GM23338 (cell line): ENCODE measurements at regions not wholly inside any gene's neighbourhood (a gene's known extent, or its start where the extent isn't known, plus 50 kb on each side); places are given as distances from the start of the nearest gene placed in this dataset.

Experiments used
- ATAC-seq: fragments of 200-7000 bp; cut with Tn5 transposase; 3 replicates; pipeline ENCODE4 v1.9.1; 2020
- DNase-seq: peaks from one replicate; pipeline ENCODE4 v3.0.0-alpha.2; 2015; ENCODE audit warnings: low spot score
- H2AFZ ChIP-seq: fragments of 200-600 bp; sonication (generic); 2 replicates; pipeline ENCODE4 v1.8.0; 2016; ENCODE audit warnings: antibody characterized with exemption, mild to moderate bottlenecking, moderate library complexity
- H3F3A ChIP-seq: fragments of 200-600 bp; sonication (generic); replicated peaks from 2 replicates; pipeline ENCODE4 v1.8.0; 2017; ENCODE audit warnings: antibody characterized with exemption, mixed run types, low read depth
- H3K27ac ChIP-seq: fragments of 200-600 bp; sonication (generic); 2 replicates; pipeline ENCODE4 v1.6.1; 2016; ENCODE audit warnings: low read depth
- H3K27me3 ChIP-seq: fragments of 200-600 bp; sonication (generic); 2 replicates; pipeline ENCODE4 v1.8.0; 2016; ENCODE audit warnings: mild to moderate bottlenecking, mixed run types, moderate library complexity; ENCODE audit not compliant: insufficient read depth
- H3K36me3 ChIP-seq: fragments of 200-600 bp; sonication (generic); 2 replicates; pipeline ENCODE4 v1.8.0; 2016; ENCODE audit warnings: mild to moderate bottlenecking; ENCODE audit not compliant: insufficient read depth
- H3K4me1 ChIP-seq: fragments of 200-600 bp; sonication (generic); 2 replicates; pipeline ENCODE4 v1.8.0; 2016; ENCODE audit warnings: mild to moderate bottlenecking, moderate library complexity; ENCODE audit not compliant: insufficient read depth
- H3K4me2 ChIP-seq: fragments of 200-600 bp; sonication (generic); 2 replicates; pipeline ENCODE4 v1.7.1; 2017; ENCODE audit warnings: mixed run types
- H3K4me3 ChIP-seq: fragments of 200-600 bp; sonication (generic); 2 replicates; pipeline ENCODE4 v1.6.1; 2016; ENCODE audit warnings: mixed run types
- H3K79me2 ChIP-seq: fragments of 200-600 bp; sonication (generic); replicated peaks from 2 replicates; pipeline ENCODE4 v1.8.0; 2017; ENCODE audit warnings: mild to moderate bottlenecking; ENCODE audit not compliant: insufficient read depth
- H3K9me2 ChIP-seq: fragments of 200-600 bp; sonication (generic); 2 replicates; pipeline ENCODE4 v1.8.0; 2017; ENCODE audit not compliant: insufficient read depth
- H4K20me1 ChIP-seq: fragments of 200-600 bp; sonication (generic); replicated peaks from 2 replicates; pipeline ENCODE4 v1.8.0; 2017; ENCODE audit warnings: mild to moderate bottlenecking; ENCODE audit not compliant: insufficient read depth
- H3K27ac Mint-ChIP-seq: 2 replicates; pipeline ENCODE4 v1.8.0; 2020; ENCODE audit warnings: inconsistent platforms, mild to moderate bottlenecking, moderate library complexity, mixed read lengths
- H3K27me3 Mint-ChIP-seq: 3 replicates; pipeline ENCODE4 v1.8.0; 2022; ENCODE audit warnings: low read depth, mild to moderate bottlenecking, moderate library complexity, mixed read lengths, inconsistent platforms; ENCODE audit not compliant: insufficient read depth, poor library complexity
- H3K36me3 Mint-ChIP-seq: 3 replicates; pipeline ENCODE4 v1.8.0; 2021; ENCODE audit warnings: low read depth, mild to moderate bottlenecking, inconsistent platforms, moderate library complexity, mixed read lengths
- H3K4me1 Mint-ChIP-seq: 3 replicates; pipeline ENCODE4 v1.8.0; 2020; ENCODE audit warnings: mild to moderate bottlenecking, inconsistent platforms, mixed read lengths
- H3K4me3 Mint-ChIP-seq: 3 replicates; pipeline ENCODE4 v1.8.0; 2021; ENCODE audit warnings: moderate library complexity, mild to moderate bottlenecking, inconsistent platforms, mixed read lengths
- H3K9me3 Mint-ChIP-seq: 3 replicates; pipeline ENCODE4 v1.8.0; 2020; ENCODE audit warnings: moderate library complexity, mild to moderate bottlenecking, inconsistent platforms, mixed read lengths
- EZH2 ChIP-seq: fragments of 200-600 bp; sonication (generic); IDR thresholded peaks from one replicate; pipeline ENCODE4 v1.8.0; 2017; ENCODE audit warnings: antibody characterized with exemption, mild to moderate bottlenecking, low read depth; ENCODE audit not compliant: unreplicated experiment
- TF ChIP-seq, protein P1 (sequence below): fragments of 250-450 bp; sonication (Bioruptor Pico); IDR thresholded peaks from 2 replicates; pipeline ENCODE4 v1.5.0; 2020; ENCODE audit warnings: mild to moderate bottlenecking, moderate library complexity
- TF ChIP-seq, protein P2 (sequence below): IDR thresholded peaks from 2 replicates; pipeline ENCODE4 v1.6.1; 2016; ENCODE audit warnings: antibody characterized with exemption
- TF ChIP-seq, protein P3 (sequence below), 2 experiments: fragments of 200-600 bp in 1 of 2; sonication (generic) in 1 of 2; conservative IDR thresholded peaks; 2 replicates each; pipeline versions ENCODE4 v1.5.1 to v1.6.1; 2016 to 2017; ENCODE audit warnings: antibody characterized with exemption in 2 of 2, low read depth in 2 of 2, mild to moderate bottlenecking in 2 of 2, moderate library complexity in 1 of 2

DNA sequence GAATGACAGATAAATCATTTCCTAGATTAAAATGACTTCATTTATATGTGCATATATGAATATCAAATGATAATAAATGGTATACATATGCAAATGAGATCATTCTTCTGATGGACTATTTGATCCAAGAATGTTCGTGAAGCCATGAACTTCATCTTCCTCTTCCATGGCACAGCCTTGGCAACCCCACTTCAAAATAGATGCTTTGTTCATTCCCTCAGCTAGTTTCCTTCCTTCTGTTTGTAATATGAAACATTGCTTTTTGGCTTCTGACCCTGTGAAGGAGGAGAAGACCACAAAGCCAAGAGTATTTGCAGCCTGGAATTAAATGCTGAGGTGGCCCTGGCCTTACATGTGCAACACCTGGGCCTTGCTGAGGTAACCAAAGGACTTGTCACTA lies 106.8 kb upstream of the LIFR start (continued):
- TF ChIP-seq, protein P1, sequence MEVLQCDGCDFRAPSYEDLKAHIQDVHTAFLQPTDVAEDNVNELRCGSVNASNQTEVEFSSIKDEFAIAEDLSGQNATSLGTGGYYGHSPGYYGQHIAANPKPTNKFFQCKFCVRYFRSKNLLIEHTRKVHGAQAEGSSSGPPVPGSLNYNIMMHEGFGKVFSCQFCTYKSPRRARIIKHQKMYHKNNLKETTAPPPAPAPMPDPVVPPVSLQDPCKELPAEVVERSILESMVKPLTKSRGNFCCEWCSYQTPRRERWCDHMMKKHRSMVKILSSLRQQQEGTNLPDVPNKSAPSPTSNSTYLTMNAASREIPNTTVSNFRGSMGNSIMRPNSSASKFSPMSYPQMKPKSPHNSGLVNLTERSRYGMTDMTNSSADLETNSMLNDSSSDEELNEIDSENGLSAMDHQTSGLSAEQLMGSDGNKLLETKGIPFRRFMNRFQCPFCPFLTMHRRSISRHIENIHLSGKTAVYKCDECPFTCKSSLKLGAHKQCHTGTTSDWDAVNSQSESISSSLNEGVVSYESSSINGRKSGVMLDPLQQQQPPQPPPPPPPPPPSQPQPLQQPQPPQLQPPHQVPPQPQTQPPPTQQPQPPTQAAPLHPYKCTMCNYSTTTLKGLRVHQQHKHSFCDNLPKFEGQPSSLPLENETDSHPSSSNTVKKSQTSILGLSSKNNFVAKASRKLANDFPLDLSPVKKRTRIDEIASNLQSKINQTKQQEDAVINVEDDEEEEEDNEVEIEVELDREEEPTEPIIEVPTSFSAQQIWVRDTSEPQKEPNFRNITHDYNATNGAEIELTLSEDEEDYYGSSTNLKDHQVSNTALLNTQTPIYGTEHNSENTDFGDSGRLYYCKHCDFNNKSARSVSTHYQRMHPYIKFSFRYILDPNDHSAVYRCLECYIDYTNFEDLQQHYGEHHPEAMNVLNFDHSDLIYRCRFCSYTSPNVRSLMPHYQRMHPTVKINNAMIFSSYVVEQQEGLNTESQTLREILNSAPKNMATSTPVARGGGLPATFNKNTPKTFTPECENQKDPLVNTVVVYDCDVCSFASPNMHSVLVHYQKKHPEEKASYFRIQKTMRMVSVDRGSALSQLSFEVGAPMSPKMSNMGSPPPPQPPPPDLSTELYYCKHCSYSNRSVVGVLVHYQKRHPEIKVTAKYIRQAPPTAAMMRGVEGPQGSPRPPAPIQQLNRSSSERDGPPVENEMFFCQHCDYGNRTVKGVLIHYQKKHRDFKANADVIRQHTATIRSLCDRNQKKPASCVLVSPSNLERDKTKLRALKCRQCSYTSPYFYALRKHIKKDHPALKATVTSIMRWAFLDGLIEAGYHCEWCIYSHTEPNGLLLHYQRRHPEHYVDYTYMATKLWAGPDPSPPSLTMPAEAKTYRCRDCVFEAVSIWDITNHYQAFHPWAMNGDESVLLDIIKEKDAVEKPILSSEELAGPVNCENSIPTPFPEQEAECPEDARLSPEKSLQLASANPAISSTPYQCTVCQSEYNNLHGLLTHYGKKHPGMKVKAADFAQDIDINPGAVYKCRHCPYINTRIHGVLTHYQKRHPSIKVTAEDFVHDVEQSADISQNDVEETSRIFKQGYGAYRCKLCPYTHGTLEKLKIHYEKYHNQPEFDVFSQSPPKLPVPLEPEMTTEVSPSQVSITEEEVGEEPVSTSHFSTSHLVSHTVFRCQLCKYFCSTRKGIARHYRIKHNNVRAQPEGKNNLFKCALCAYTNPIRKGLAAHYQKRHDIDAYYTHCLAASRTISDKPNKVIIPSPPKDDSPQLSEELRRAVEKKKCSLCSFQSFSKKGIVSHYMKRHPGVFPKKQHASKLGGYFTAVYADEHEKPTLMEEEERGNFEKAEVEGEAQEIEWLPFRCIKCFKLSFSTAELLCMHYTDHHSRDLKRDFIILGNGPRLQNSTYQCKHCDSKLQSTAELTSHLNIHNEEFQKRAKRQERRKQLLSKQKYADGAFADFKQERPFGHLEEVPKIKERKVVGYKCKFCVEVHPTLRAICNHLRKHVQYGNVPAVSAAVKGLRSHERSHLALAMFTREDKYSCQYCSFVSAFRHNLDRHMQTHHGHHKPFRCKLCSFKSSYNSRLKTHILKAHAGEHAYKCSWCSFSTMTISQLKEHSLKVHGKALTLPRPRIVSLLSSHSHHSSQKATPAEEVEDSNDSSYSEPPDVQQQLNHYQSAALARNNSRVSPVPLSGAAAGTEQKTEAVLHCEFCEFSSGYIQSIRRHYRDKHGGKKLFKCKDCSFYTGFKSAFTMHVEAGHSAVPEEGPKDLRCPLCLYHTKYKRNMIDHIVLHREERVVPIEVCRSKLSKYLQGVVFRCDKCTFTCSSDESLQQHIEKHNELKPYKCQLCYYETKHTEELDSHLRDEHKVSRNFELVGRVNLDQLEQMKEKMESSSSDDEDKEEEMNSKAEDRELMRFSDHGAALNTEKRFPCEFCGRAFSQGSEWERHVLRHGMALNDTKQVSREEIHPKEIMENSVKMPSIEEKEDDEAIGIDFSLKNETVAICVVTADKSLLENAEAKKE (CRISPR knock-in tag) = no peak
- TF ChIP-seq, protein P2, sequence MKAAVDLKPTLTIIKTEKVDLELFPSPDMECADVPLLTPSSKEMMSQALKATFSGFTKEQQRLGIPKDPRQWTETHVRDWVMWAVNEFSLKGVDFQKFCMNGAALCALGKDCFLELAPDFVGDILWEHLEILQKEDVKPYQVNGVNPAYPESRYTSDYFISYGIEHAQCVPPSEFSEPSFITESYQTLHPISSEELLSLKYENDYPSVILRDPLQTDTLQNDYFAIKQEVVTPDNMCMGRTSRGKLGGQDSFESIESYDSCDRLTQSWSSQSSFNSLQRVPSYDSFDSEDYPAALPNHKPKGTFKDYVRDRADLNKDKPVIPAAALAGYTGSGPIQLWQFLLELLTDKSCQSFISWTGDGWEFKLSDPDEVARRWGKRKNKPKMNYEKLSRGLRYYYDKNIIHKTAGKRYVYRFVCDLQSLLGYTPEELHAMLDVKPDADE = no peak
- no peak for TF ChIP-seq EZH2
- TF ChIP-seq, protein P3, sequence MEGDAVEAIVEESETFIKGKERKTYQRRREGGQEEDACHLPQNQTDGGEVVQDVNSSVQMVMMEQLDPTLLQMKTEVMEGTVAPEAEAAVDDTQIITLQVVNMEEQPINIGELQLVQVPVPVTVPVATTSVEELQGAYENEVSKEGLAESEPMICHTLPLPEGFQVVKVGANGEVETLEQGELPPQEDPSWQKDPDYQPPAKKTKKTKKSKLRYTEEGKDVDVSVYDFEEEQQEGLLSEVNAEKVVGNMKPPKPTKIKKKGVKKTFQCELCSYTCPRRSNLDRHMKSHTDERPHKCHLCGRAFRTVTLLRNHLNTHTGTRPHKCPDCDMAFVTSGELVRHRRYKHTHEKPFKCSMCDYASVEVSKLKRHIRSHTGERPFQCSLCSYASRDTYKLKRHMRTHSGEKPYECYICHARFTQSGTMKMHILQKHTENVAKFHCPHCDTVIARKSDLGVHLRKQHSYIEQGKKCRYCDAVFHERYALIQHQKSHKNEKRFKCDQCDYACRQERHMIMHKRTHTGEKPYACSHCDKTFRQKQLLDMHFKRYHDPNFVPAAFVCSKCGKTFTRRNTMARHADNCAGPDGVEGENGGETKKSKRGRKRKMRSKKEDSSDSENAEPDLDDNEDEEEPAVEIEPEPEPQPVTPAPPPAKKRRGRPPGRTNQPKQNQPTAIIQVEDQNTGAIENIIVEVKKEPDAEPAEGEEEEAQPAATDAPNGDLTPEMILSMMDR (conservative IDR thresholded peaks at IDR 0.05; ENCODE audit: low read depth in 2 of 2) = no peak

DNA sequence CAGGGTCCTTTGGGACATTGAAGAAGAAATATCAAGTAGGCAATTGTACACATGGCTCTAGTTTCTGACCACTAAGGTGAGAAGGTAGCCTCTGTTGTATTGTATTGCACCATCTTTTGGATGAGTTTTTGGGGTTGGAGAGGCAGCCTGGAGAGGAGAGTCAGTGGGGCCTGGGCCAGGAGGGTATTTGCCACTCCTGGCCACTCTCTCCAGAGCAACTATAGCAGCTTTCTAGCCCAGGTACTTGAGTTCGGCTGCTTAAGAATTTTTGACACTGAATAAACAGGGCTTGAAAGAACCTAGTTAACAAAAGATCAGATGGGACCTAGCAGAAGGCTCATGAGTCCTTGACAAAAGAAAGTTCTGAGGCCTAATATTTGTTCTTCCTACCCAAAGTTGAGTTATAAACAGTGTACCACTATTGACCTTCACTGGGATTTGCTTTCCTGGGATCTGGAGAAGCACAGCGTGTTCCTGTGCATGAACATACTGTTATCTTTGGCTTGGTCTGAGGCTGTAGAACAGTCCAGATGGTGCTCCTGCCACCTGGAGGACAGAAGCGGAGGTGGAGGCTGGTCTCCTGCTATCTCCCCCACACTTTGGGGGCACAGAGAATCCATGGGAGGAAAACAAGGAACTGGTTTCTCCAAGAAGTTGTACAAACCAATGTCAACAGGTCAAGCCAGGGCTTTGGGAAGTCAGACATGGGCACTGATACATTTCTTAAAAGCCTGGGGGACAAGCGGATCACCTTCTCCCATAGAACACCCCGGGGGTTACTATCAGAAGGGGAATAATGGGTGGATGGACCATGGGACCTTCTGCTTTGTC lies 110.4 kb upstream of the LIFR start:
- no peaks in the 10 kb centered on the region for H3K4me1 Mint-ChIP-seq
- no peaks in the 10 kb centered on the region for H3F3A ChIP-seq
- H3K79me2 ChIP-seq = no peaks in the 10 kb centered on the region
- 0 out of 2 replicates have a peak, but pooled peaks cover 4% of the 10 kb centered on the region for H3K9me2 ChIP-seq
- no peaks in the 10 kb centered on the region for H3K36me3 Mint-ChIP-seq
- DNase-seq (peak; percentile 48), ATAC-seq (peak; percentile 88)
- no peak overlapping the region for H3K4me3 Mint-ChIP-seq
- H3K4me3 ChIP-seq = no peak overlapping the region
- H3K27ac ChIP-seq = no peak overlapping the region
- H3K36me3 ChIP-seq = no peaks in the 10 kb centered on the region
- no peaks in the 10 kb centered on the region for H3K9me3 Mint-ChIP-seq
- no peaks in the 10 kb centered on the region for H3K4me1 ChIP-seq
- H3K4me2 ChIP-seq = no peak overlapping the region
- H3K27me3 Mint-ChIP-seq = peaks cover 2% of the 10 kb centered on the region
- H3K27ac Mint-ChIP-seq = no peak overlapping the region
- no peaks in the 10 kb centered on the region; the same call in 1 of the 2 replicates for H4K20me1 ChIP-seq
- no peaks in the 10 kb centered on the region for H3K27me3 ChIP-seq
- no peak overlapping the region for H2AFZ ChIP-seq
- TF ChIP-seq, protein P1 (CRISPR knock-in tag) = peak; percentile 9; the same call in 1 of the 2 replicates
